ENCODE measurements at regions not wholly inside any gene's neighbourhood (a gene's known extent, or its start where the extent isn't known, plus 50 kb on each side); places are given as distances from the start of the nearest gene placed in this dataset.

- TF ChIP-seq SPI1 (IDR thresholded peaks at IDR 0.05; ENCODE audit: low read depth, low read length), result no peak
- no peak for TF ChIP-seq POLR2A (IDR thresholded peaks at IDR 0.05; ENCODE audit: low read depth, low read length)
- no peak for TF ChIP-seq TAF1 (IDR thresholded peaks at IDR 0.05; ENCODE audit: low read depth, low read length)
- TF ChIP-seq POLR2AphosphoS5 (IDR thresholded peaks at IDR 0.05; ENCODE audit: low read depth, low read length), result no peak
- no peak for TF ChIP-seq PAX5 (IDR thresholded peaks at IDR 0.05; ENCODE audit: insufficient read depth, low read length, severe bottlenecking)
- no peak for TF ChIP-seq POU2F2 (IDR thresholded peaks at IDR 0.05; ENCODE audit: low read depth, low read length)
Observed at GRCh38 chr20:23205611-23206041, 119.5 kb upstream of the CD93 start.

All from GM12891 (cell line).